OCI-LY3 (cell line): ENCODE measurements at regions not wholly inside any gene's neighbourhood (a gene's known extent, or its start where the extent isn't known, plus 50 kb on each side); places are given as distances from the start of the nearest gene placed in this dataset.

Source experiments
- H2AFZ ChIP-seq: fragments of 200-600, 300-600 bp; shearing (Covaris generic); 2 replicates; pipeline ENCODE4 v1.6.0; 2014; ENCODE audit warnings: antibody characterized with exemption, low read depth, low read length
- H3K27ac ChIP-seq: fragments of 200-600, 300-600 bp; sonication (generic); 2 replicates; pipeline ENCODE4 v1.5.1; 2014; ENCODE audit warnings: mild to moderate bottlenecking, low read length, moderate library complexity, mixed read lengths
- H3K27me3 ChIP-seq: fragments of 200-600, 300-600 bp; sonication (generic); 2 replicates; pipeline ENCODE4 v1.6.1; 2014; ENCODE audit warnings: low read depth, low read length, mixed read lengths
- H3K36me3 ChIP-seq: fragments of 200-600, 300-600 bp; sonication (generic); replicated peaks from 2 replicates; pipeline ENCODE3; 2014; ENCODE audit warnings: low read depth, low read length, mixed read lengths
- H3K4me1 ChIP-seq: fragments of 300-600, 200-600 bp; sonication (generic); 2 replicates; pipeline ENCODE4 v1.6.1; 2014; ENCODE audit warnings: low read length, mixed read lengths
- H3K4me2 ChIP-seq: fragments of 200-600, 300-600 bp; sonication (generic); 2 replicates; pipeline ENCODE4 v1.6.1; 2014; ENCODE audit warnings: low read length, mixed read lengths
- H3K4me3 ChIP-seq: fragments of 300-600, 200-600 bp; sonication (generic); 2 replicates; pipeline ENCODE4 v1.5.1; 2014; ENCODE audit warnings: antibody characterized with exemption, mild to moderate bottlenecking, low read length, moderate library complexity
- H3K79me2 ChIP-seq: fragments of 300-600, 200-600 bp; shearing (Covaris generic); 2 replicates; pipeline ENCODE4 v1.6.1; 2014; ENCODE audit warnings: mild to moderate bottlenecking, low read length, mixed read lengths
- H3K9ac ChIP-seq: fragments of 300-600, 200-600 bp; shearing (Covaris generic); 2 replicates; pipeline ENCODE4 v1.6.0; 2014; ENCODE audit warnings: mild to moderate bottlenecking, low read length, moderate library complexity
- H3K9me3 ChIP-seq: fragments of 200-600, 300-600 bp; shearing (Covaris generic); 2 replicates; pipeline ENCODE4 v1.6.1; 2014; ENCODE audit warnings: low read length, mixed read lengths; ENCODE audit not compliant: insufficient read depth
- H4K20me1 ChIP-seq: fragments of 200-600, 300-600 bp; sonication (generic); 2 replicates; pipeline ENCODE4 v1.6.1; 2016; ENCODE audit warnings: low read length, mixed read lengths; ENCODE audit not compliant: insufficient read depth
- EZH2phosphoT487 ChIP-seq: fragments of 200-600 bp; shearing (Covaris generic); IDR thresholded peaks from 2 replicates; pipeline ENCODE4 v1.6.1; 2018; ENCODE audit warnings: antibody characterized with exemption, mixed run types, low read depth
- TF ChIP-seq, protein P1 (sequence below): fragments of 200-600, 300-600 bp; sonication (generic); IDR thresholded peaks from 2 replicates; pipeline ENCODE4 v1.5.1; 2014; ENCODE audit warnings: antibody characterized with exemption, low read length, low read depth

DNA sequence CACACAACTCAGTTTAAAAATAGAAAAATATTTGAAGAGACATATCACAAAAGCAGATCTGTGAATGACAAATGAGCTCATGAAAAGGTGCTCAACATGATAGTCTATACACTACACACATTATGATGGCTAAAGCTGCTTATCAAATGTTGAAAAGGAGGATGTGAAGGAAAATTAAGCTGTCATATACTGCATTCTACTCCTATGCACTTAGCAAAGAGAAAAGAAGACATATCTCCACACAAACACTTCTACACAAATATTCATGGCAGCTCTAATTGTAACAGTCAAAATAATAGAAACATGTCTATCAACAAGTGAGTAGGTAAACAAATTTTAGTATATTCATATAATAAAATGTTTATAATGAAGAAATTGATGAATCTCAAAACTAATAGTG is 540.5 kb downstream of the PLOD2 start:
- no peak overlapping the region for H2AFZ ChIP-seq
- H3K27ac ChIP-seq: no peak overlapping the region
- H3K4me1 ChIP-seq: no peaks in the 10 kb centered on the region
- no peaks in the 10 kb centered on the region for H3K9me3 ChIP-seq
- no peaks in the 10 kb centered on the region for H3K36me3 ChIP-seq
- H3K4me2 ChIP-seq: no peak overlapping the region
- no peaks in the 10 kb centered on the region for H3K79me2 ChIP-seq
- H3K4me3 ChIP-seq: no peak overlapping the region
- no peaks in the 10 kb centered on the region for H4K20me1 ChIP-seq
- H3K9ac ChIP-seq: no peak overlapping the region
- no peak for TF ChIP-seq EZH2phosphoT487
- TF ChIP-seq, protein P1, sequence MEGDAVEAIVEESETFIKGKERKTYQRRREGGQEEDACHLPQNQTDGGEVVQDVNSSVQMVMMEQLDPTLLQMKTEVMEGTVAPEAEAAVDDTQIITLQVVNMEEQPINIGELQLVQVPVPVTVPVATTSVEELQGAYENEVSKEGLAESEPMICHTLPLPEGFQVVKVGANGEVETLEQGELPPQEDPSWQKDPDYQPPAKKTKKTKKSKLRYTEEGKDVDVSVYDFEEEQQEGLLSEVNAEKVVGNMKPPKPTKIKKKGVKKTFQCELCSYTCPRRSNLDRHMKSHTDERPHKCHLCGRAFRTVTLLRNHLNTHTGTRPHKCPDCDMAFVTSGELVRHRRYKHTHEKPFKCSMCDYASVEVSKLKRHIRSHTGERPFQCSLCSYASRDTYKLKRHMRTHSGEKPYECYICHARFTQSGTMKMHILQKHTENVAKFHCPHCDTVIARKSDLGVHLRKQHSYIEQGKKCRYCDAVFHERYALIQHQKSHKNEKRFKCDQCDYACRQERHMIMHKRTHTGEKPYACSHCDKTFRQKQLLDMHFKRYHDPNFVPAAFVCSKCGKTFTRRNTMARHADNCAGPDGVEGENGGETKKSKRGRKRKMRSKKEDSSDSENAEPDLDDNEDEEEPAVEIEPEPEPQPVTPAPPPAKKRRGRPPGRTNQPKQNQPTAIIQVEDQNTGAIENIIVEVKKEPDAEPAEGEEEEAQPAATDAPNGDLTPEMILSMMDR: no peak
- no peaks in the 10 kb centered on the region for H3K27me3 ChIP-seq

DNA sequence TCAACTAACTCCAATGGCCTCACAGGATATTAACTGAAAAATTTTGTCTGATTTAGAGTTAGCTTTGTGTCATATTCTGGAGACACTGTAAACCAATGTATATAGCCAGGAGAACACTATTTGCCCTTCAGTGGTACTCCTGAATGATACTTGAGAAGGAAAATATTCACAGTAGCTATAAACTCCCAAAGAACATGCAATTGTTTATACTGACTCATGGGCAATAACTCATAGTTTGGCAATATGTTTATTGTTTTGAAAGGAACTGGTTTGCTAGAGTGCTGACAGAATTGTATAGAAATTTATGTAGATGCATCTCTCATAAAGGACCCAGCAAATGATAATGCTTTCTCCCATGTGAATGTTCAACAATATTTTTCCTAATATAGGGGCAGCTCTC is 537.6 kb downstream of the PLOD2 start:
- Histone ChIP-seq H3K4me2 (no peak overlapping the region), H3K27ac (no peak overlapping the region), H2AFZ (no peak overlapping the region), H3K79me2 (no peaks in the 10 kb centered on the region), H3K27me3 (no peaks in the 10 kb centered on the region), H3K9ac (no peak overlapping the region), H3K36me3 (no peaks in the 10 kb centered on the region), H3K4me3 (no peak overlapping the region), H3K9me3 (no peaks in the 10 kb centered on the region), H3K4me1 (no peaks in the 10 kb centered on the region), H4K20me1 (no peaks in the 10 kb centered on the region)
- TF ChIP-seq, protein P1: no peak
- TF ChIP-seq EZH2phosphoT487: no peak

DNA sequence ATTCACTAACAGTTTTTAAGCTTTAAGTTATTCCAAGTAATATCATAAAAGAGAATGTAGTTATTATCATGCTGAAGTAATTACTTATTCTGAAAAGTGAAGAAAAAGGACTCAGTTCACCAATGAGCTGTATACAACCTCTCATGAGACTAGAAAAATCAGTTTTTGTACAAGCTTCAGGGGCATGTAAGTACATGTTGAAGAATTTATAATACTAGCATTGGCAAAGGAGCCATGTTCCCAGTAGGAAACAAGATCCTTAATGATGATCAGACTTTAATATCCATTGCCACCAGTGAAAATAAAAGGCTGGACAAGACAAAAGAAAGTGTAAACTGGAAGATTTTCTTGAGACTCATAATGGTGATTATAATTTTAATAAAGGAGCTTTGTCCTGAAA is 532.8 kb downstream of the PLOD2 start:
- H3K9me3 ChIP-seq: no peaks in the 10 kb centered on the region
- H3K4me3 ChIP-seq: no peak overlapping the region
- H3K9ac ChIP-seq: no peak overlapping the region
- H3K4me2 ChIP-seq: no peak overlapping the region
- no peaks in the 10 kb centered on the region for H3K4me1 ChIP-seq
- no peaks in the 10 kb centered on the region for H3K79me2 ChIP-seq
- no peaks in the 10 kb centered on the region for H4K20me1 ChIP-seq
- H3K36me3 ChIP-seq: no peaks in the 10 kb centered on the region
- no peak overlapping the region for H3K27ac ChIP-seq
- H3K27me3 ChIP-seq: no peaks in the 10 kb centered on the region
- no peak overlapping the region for H2AFZ ChIP-seq
- TF ChIP-seq, protein P1: no peak
- TF ChIP-seq EZH2phosphoT487: no peak

DNA sequence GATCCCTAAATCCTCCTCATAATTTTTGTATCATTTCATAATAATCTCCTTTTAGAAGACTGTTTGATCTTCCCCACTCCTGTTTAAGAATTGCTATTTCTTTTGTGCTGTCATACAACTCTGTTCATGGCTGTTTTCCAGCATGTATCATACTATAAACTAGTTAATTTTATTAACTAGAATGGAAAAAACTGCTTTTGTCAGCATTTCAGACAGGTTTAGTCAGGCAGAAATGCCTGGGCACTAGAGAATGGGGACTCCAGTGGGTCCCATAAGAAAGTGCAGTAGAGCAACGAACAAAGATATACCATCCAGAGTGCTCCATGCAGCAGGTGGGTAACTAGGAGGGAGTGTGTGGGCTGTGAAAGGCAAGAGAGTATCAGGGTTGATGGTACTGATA is 523.9 kb downstream of the PLOD2 start:
- H3K4me2 ChIP-seq: no peak overlapping the region
- H4K20me1 ChIP-seq: no peaks in the 10 kb centered on the region
- H3K9ac ChIP-seq: no peak overlapping the region
- no peak overlapping the region for H2AFZ ChIP-seq
- H3K4me3 ChIP-seq: no peak overlapping the region
- TF ChIP-seq, protein P1: no peak
- no peak for TF ChIP-seq EZH2phosphoT487
- H3K9me3 ChIP-seq: no peaks in the 10 kb centered on the region
- no peaks in the 10 kb centered on the region for H3K27me3 ChIP-seq
- H3K36me3 ChIP-seq: no peaks in the 10 kb centered on the region
- H3K4me1 ChIP-seq: no peaks in the 10 kb centered on the region
- H3K79me2 ChIP-seq: no peaks in the 10 kb centered on the region
- no peak overlapping the region for H3K27ac ChIP-seq
